Uterus (tissue), 2 donors: ENCODE measurements at regions not wholly inside any gene's neighbourhood (a gene's known extent, or its start where the extent isn't known, plus 50 kb on each side); places are given as distances from the start of the nearest gene placed in this dataset.
"Not testable (repeated sequence)": the region's sequence is repeated elsewhere in the genome, so short reads cannot be mapped to it uniquely, and the experiment has no call there.

Experiments
- POLR2A ChIP-seq, 2 donors: fragments of 450-650 bp; IDR thresholded peaks; one replicate each; pipeline ENCODE4 v1.6.1; 2016; ENCODE audit warnings: antibody characterized with exemption in 2 of 2, mild to moderate bottlenecking in 1 of 2, moderate library complexity in 1 of 2
- TF ChIP-seq, protein P1 (sequence below), 4 experiments: fragments of 200-600 bp in 2 of 4; fragments of 450-650 bp in 2 of 4; sonication (generic) in 2 of 4; IDR thresholded peaks; one replicate each; pipeline ENCODE4 v1.5.1; 2016 to 2019; ENCODE audit warnings: antibody characterized with exemption in 4 of 4, mild to moderate bottlenecking in 2 of 4, moderate library complexity in 1 of 4

DNA sequence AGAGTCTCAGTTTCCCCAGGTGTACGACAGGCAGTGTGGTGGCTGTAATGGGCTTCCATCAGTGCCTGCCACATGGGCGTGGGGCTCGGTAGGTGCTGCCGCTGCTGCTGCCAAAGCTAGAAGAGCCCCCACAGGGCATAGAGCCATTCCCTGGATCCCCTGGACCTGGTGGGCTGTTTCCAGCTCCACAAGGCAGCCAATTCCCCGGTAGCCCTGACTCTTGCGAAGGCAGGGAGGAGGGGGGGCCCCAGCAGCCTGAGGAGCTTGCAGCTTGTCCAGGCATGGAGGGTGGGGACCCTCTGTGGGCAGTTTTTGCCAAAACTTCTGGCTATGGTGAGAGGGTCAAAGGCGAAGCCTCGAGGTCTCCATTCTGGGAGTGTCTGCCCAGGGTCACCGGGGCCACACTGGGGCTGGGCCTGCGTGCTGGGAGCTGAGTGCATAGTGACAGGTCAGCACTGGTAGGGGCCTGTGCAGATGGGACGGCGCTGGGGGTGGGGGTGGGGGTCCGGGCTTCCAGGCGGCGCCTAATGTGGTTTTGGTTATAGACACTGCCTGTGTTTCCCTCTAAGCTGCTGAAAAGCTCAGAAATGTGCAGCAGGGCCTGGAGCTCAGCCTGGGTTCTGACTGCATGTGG, 56.8 kb upstream of the METTL9 start:
- TF ChIP-seq, protein P1, sequence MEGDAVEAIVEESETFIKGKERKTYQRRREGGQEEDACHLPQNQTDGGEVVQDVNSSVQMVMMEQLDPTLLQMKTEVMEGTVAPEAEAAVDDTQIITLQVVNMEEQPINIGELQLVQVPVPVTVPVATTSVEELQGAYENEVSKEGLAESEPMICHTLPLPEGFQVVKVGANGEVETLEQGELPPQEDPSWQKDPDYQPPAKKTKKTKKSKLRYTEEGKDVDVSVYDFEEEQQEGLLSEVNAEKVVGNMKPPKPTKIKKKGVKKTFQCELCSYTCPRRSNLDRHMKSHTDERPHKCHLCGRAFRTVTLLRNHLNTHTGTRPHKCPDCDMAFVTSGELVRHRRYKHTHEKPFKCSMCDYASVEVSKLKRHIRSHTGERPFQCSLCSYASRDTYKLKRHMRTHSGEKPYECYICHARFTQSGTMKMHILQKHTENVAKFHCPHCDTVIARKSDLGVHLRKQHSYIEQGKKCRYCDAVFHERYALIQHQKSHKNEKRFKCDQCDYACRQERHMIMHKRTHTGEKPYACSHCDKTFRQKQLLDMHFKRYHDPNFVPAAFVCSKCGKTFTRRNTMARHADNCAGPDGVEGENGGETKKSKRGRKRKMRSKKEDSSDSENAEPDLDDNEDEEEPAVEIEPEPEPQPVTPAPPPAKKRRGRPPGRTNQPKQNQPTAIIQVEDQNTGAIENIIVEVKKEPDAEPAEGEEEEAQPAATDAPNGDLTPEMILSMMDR (IDR thresholded peaks at IDR 0.05): not testable (repeated sequence)
- TF ChIP-seq POLR2A (IDR thresholded peaks at IDR 0.05): not testable (repeated sequence)
